CD4-positive, alpha-beta T cell (primary cell): ENCODE measurements at regions not wholly inside any gene's neighbourhood (a gene's known extent, or its start where the extent isn't known, plus 50 kb on each side); places are given as distances from the start of the nearest gene placed in this dataset.

Experiments
- ATAC-seq: fragments of 200-7000 bp; cut with Tn5 transposase; one replicate; pipeline ENCODE4 v1.10.0; 2022; ENCODE audit warnings: mild to moderate bottlenecking; ENCODE audit not compliant: poor library complexity
- CTCF ChIA-PET: fragments of 350-600 bp; sonication (Branson Sonifier 250); formaldehyde crosslinking; loops from one replicate; lab custom pipeline; 2021; ENCODE audit warnings: antibody characterized with exemption, inconsistent platforms; lab: Charles Lee
- POLR2A ChIA-PET: fragments of 350-600 bp; sonication (Branson Sonifier 250); formaldehyde crosslinking; loops from one replicate; lab custom pipeline; 2021; ENCODE audit warnings: antibody characterized with exemption, inconsistent platforms; lab: Charles Lee
- DNase-seq, 14 experiments: peaks; one replicate each; pipeline ENCODE4 v3.0.0-alpha.2; 2013 to 2020; ENCODE audit warnings: mixed read lengths in 2 of 14
- H3K27ac ChIP-seq, 2 donors: one replicate each; pipeline versions ENCODE4 v1.5.1 to v1.7.0; 2013; ENCODE audit warnings: low read length in 2 of 2, low read depth in 1 of 2, mild to moderate bottlenecking in 1 of 2
- H3K27me3 ChIP-seq, 2 experiments: 1 replicate in 1 of 2; 2 replicates in 1 of 2; pipeline versions ENCODE4 v1.6.1 to v1.7.0; 2013; ENCODE audit warnings: low read length in 2 of 2, control low read depth in 1 of 2, mild to moderate bottlenecking in 1 of 2, moderate library complexity in 1 of 2; ENCODE audit not compliant: insufficient read depth in 2 of 2, control insufficient read depth in 1 of 2
- H3K36me3 ChIP-seq: one replicate; pipeline ENCODE4 v1.6.1; 2013; ENCODE audit warnings: low read length, control low read depth; ENCODE audit not compliant: insufficient read depth
- H3K4me1 ChIP-seq: one replicate; pipeline ENCODE4 v1.6.1; 2013; ENCODE audit warnings: low read length, control low read depth; ENCODE audit not compliant: insufficient read depth
- H3K4me3 ChIP-seq: one replicate; pipeline ENCODE4 v1.5.1; 2013; ENCODE audit warnings: mild to moderate bottlenecking, low read length, moderate library complexity
- H3K9me3 ChIP-seq, 2 experiments: 1 replicate in 1 of 2; 2 replicates in 1 of 2; pipeline versions ENCODE4 v1.6.1 to v1.7.0; 2013; ENCODE audit warnings: low read length in 2 of 2, mild to moderate bottlenecking in 2 of 2, control low read depth in 1 of 2, moderate library complexity in 1 of 2; ENCODE audit not compliant: control insufficient read depth in 1 of 2, insufficient read depth in 1 of 2
- H3K27ac Mint-ChIP-seq: one replicate; pipeline ENCODE4 v1.8.0; 2020; ENCODE audit warnings: mixed read lengths
- H3K27me3 Mint-ChIP-seq: one replicate; pipeline ENCODE4 v1.8.0; 2021; ENCODE audit warnings: mixed read lengths
- H3K36me3 Mint-ChIP-seq: one replicate; pipeline ENCODE4 v1.8.0; 2021; ENCODE audit warnings: low read depth, mixed read lengths
- H3K4me1 Mint-ChIP-seq: one replicate; pipeline ENCODE4 v1.8.0; 2021; ENCODE audit warnings: low read depth, mixed read lengths
- H3K4me3 Mint-ChIP-seq: one replicate; pipeline ENCODE4 v1.8.0; 2020; ENCODE audit warnings: mild to moderate bottlenecking, mixed read lengths
- H3K9me3 Mint-ChIP-seq: one replicate; pipeline ENCODE4 v1.8.0; 2020; ENCODE audit warnings: mixed read lengths
- intact Hi-C, 2 experiments: fragments of 100-400 bp; cut with DNase I in 1 of 2; cut with micrococcal nuclease in 1 of 2; formaldehyde crosslinking; loops; one replicate each; pipeline versions ENCODE4 v1.15.1 to v1.9.0; 2023 to 2025; cut with DNase I, micrococcal nuclease
- TF ChIP-seq, protein P1 (sequence below): fragments of 200-600 bp; IDR thresholded peaks from one replicate; pipeline ENCODE4 v1.8.0; 2022; ENCODE audit warnings: antibody characterized with exemption, mild to moderate bottlenecking

DNA sequence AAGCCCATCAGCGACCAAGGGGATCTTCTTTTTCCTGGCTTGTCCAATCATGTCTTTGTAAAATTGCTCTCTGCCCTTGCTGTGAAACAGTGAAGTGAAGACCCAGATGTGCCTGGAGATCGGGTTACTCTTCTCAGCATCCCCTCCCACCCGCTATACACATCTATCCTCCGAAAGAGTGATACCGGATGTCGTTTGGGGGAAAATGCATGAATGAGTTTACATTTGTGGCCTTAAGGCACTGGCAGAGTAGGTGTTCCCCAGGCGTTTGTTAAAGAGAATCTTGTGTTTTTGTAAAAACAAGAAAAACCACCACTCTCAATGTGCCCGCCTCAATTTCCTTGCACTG, 528.3 kb downstream of the CMPK2 start:
- Mint-ChIP-seq H3K27me3 (no peaks in the 10 kb centered on the region), H3K36me3 (no peaks in the 10 kb centered on the region), H3K4me1 (no peaks in the 10 kb centered on the region), H3K9me3 (no peaks in the 10 kb centered on the region), H3K4me3 (no peak overlapping the region), H3K27ac (no peak overlapping the region)
- H3K27ac ChIP-seq: no peak overlapping the region
- intact Hi-C loops: no loop called here
- ChIA-PET POLR2A (no interaction called here), CTCF (no interaction called here)
- ATAC-seq: no peak
- H3K9me3 ChIP-seq: peaks cover 0 to 7% of the 10 kb centered on the region in 2 experiments
- TF ChIP-seq, protein P1, sequence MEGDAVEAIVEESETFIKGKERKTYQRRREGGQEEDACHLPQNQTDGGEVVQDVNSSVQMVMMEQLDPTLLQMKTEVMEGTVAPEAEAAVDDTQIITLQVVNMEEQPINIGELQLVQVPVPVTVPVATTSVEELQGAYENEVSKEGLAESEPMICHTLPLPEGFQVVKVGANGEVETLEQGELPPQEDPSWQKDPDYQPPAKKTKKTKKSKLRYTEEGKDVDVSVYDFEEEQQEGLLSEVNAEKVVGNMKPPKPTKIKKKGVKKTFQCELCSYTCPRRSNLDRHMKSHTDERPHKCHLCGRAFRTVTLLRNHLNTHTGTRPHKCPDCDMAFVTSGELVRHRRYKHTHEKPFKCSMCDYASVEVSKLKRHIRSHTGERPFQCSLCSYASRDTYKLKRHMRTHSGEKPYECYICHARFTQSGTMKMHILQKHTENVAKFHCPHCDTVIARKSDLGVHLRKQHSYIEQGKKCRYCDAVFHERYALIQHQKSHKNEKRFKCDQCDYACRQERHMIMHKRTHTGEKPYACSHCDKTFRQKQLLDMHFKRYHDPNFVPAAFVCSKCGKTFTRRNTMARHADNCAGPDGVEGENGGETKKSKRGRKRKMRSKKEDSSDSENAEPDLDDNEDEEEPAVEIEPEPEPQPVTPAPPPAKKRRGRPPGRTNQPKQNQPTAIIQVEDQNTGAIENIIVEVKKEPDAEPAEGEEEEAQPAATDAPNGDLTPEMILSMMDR: no peak
- no peaks in the 10 kb centered on the region for H3K36me3 ChIP-seq
- H3K4me3 ChIP-seq: no peak overlapping the region
- H3K4me1 ChIP-seq: no peaks in the 10 kb centered on the region
- no peaks in the 10 kb centered on the region for H3K27me3 ChIP-seq
- no peak for DNase-seq

DNA sequence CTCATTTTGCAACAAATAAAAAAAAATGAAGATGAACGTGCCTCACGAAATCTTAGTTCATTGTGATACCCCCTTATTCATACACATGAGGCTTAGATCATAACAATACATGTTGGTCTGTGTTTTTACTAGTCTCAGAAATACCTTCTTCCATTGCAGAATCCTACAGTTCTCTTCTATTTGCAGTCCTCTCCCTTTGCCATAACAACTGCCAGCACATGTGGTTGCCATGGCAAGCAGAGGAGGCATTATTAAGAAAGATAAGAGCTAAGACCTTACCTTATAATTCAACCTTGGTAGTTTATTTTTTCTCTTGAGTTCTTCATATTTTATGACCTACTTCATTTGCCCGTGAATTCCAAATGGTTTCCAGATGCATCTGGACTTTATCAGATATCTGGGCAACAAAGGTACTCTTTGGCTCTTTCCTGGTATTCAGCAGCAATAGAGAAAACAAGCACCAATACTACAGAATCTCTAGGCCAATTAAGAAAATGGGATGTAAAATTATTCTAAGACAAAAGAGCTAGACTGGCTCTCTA, 524.0 kb downstream of the CMPK2 start:
- TF ChIP-seq, protein P1: no peak
- no peaks in the 10 kb centered on the region for H3K36me3 Mint-ChIP-seq
- no peaks in the 10 kb centered on the region for H3K36me3 ChIP-seq
- H3K4me1 Mint-ChIP-seq: no peaks in the 10 kb centered on the region
- peaks cover 4% of the 10 kb centered on the region for H3K9me3 Mint-ChIP-seq
- DNase-seq: no peak
- H3K4me3 ChIP-seq: no peak overlapping the region
- H3K27me3 Mint-ChIP-seq: no peaks in the 10 kb centered on the region
- no peaks in the 10 kb centered on the region for H3K27me3 ChIP-seq
- no peak overlapping the region for H3K4me3 Mint-ChIP-seq
- ChIA-PET CTCF (no interaction called here), POLR2A (no interaction called here)
- intact Hi-C loops: no loop called here
- H3K27ac Mint-ChIP-seq: no peak overlapping the region
- no peak overlapping the region for H3K27ac ChIP-seq
- no peaks in the 10 kb centered on the region for H3K4me1 ChIP-seq
- peaks cover 0 to 4% of the 10 kb centered on the region in 2 experiments for H3K9me3 ChIP-seq
- no peak for ATAC-seq

DNA sequence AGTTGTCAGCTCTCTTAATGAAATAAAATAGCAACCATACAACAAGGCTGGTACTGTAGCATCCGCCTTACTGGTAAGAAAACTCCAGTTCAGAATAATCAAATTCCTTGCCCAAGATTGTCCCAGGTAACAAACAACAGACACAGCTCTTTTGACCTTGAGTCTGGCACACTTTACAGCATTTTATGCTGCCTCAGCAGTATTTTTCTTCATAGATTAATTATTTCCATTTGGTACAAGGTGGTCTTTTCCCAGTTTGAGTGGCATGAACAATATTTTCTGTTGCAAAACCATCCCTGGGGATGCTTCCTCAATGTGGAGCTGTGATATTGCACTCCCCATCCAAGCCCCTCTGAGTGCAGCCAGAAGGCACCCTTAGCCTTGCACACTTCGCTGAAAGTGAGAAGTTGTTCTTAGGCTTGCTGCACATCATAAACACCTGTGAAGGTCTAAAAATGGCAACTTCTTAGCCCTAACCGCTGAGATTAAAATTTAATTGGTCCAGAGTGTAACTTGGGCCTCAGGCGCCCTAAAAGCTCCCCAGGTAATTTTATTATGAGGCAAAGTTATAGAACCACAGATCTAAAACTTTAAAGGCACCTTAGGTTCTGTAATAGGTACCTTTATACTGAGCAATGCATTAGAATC, 523.3 kb downstream of the CMPK2 start:
- TF ChIP-seq, protein P1: no peak
- Mint-ChIP-seq H3K4me3 (no peak overlapping the region), H3K4me1 (no peaks in the 10 kb centered on the region), H3K27me3 (no peaks in the 10 kb centered on the region), H3K27ac (no peak overlapping the region), H3K36me3 (no peaks in the 10 kb centered on the region), H3K9me3 (peaks cover 4% of the 10 kb centered on the region)
- DNase-seq: no peak
- intact Hi-C loops: no loop called here
- CTCF ChIA-PET: no interaction called here
- no peak for ATAC-seq
- no peak overlapping the region for H3K4me3 ChIP-seq
- no peak overlapping the region for H3K27ac ChIP-seq
- no peaks in the 10 kb centered on the region for H3K4me1 ChIP-seq
- H3K36me3 ChIP-seq: no peaks in the 10 kb centered on the region
- H3K27me3 ChIP-seq: no peaks in the 10 kb centered on the region
- POLR2A ChIA-PET: no interaction called here
- peaks cover 0 to 4% of the 10 kb centered on the region in 2 experiments for H3K9me3 ChIP-seq
